ENCODE measurements at regions not wholly inside any gene's neighbourhood (a gene's known extent, or its start where the extent isn't known, plus 50 kb on each side); places are given as distances from the start of the nearest gene placed in this dataset.

- TF ChIP-seq, protein P1, sequence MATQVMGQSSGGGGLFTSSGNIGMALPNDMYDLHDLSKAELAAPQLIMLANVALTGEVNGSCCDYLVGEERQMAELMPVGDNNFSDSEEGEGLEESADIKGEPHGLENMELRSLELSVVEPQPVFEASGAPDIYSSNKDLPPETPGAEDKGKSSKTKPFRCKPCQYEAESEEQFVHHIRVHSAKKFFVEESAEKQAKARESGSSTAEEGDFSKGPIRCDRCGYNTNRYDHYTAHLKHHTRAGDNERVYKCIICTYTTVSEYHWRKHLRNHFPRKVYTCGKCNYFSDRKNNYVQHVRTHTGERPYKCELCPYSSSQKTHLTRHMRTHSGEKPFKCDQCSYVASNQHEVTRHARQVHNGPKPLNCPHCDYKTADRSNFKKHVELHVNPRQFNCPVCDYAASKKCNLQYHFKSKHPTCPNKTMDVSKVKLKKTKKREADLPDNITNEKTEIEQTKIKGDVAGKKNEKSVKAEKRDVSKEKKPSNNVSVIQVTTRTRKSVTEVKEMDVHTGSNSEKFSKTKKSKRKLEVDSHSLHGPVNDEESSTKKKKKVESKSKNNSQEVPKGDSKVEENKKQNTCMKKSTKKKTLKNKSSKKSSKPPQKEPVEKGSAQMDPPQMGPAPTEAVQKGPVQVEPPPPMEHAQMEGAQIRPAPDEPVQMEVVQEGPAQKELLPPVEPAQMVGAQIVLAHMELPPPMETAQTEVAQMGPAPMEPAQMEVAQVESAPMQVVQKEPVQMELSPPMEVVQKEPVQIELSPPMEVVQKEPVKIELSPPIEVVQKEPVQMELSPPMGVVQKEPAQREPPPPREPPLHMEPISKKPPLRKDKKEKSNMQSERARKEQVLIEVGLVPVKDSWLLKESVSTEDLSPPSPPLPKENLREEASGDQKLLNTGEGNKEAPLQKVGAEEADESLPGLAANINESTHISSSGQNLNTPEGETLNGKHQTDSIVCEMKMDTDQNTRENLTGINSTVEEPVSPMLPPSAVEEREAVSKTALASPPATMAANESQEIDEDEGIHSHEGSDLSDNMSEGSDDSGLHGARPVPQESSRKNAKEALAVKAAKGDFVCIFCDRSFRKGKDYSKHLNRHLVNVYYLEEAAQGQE (IDR thresholded peaks at IDR 0.05; ENCODE audit: insufficient read depth in 1 of 2, low read depth in 2 of 2, low read length in 2 of 2) = no peak
- TF ChIP-seq TAF1 (IDR thresholded peaks at IDR 0.05; ENCODE audit: borderline replicate concordance, insufficient read depth, low read length) (no peak), SIN3A (IDR thresholded peaks at IDR 0.05; ENCODE audit: borderline replicate concordance, insufficient read depth, low read length) (no peak)
These were observed 157.6 kb downstream of the HAUS1 start for GRCh38 chr18:46261799-46262198.

Data from PFSK-1 (cell line).